Liver (tissue), 3 donors: ENCODE measurements at regions not wholly inside any gene's neighbourhood (a gene's known extent, or its start where the extent isn't known, plus 50 kb on each side); places are given as distances from the start of the nearest gene placed in this dataset.

Experiments
- CTCF ChIP-seq: fragments of 150-350 bp; IDR thresholded peaks from 2 replicates; pipeline ENCODE4 v1.5.1; 2017; ENCODE audit warnings: improper control_type of control experiment, low read depth, low read length; ENCODE audit not compliant: missing input control
- JUND ChIP-seq, 2 donors: IDR thresholded peaks; 2 replicates each; pipeline ENCODE4 v1.6.1; 2016; ENCODE audit warnings: antibody characterized with exemption in 2 of 2
- YY1 ChIP-seq: IDR thresholded peaks from 2 replicates; pipeline ENCODE4 v1.6.1; 2016; ENCODE audit warnings: antibody characterized with exemption, mild to moderate bottlenecking
- donor health status: healthy.
- donor health status: healthy.

GRCh38 chr14:42860371-42860770 lies 1253.7 kb downstream of the LRFN5 start:
- TF ChIP-seq JUND (IDR thresholded peaks at IDR 0.05) = no peak
- no peak for TF ChIP-seq YY1
- TF ChIP-seq CTCF = no peak
